SU-DHL-6 (cell line): ENCODE measurements at regions not wholly inside any gene's neighbourhood (a gene's known extent, or its start where the extent isn't known, plus 50 kb on each side); places are given as distances from the start of the nearest gene placed in this dataset.

Experiments used
- CTCF ChIP-seq: fragments of 200-600 bp; sonication (generic); IDR thresholded peaks from one replicate; pipeline ENCODE4 v1.5.1; 2017; ENCODE audit warnings: antibody characterized with exemption, mild to moderate bottlenecking, low read length, moderate library complexity; ENCODE audit not compliant: insufficient read depth, poor library complexity, severe bottlenecking
- EZH2phosphoT487 ChIP-seq: fragments of 200-600 bp; sonication (generic), shearing (Covaris generic); conservative IDR thresholded peaks from 2 replicates; pipeline ENCODE4 v1.6.1; 2018; ENCODE audit warnings: mild to moderate bottlenecking, antibody characterized with exemption, low read length, moderate library complexity, mixed read lengths

- no peak for TF ChIP-seq CTCF
- TF ChIP-seq EZH2phosphoT487: no peak
Measured at GRCh38 chr14:104319491-104320241, 181.3 kb downstream of the KIF26A start.
